ENCODE measurements at regions not wholly inside any gene's neighbourhood (a gene's known extent, or its start where the extent isn't known, plus 50 kb on each side); places are given as distances from the start of the nearest gene placed in this dataset.

- Histone ChIP-seq H3K27ac (ENCODE audit: low read depth, low read length) (no peak overlapping the region), H2AFZ (ENCODE audit: low read length) (no peak overlapping the region), H3K23me2 (ENCODE audit: low read depth, low read length) (no peaks in the 10 kb centered on the region), H2BK15ac (ENCODE audit: low read length) (no peak overlapping the region), H3K56ac (replicated peaks; ENCODE audit: insufficient read length, low read depth, low read length) (no peak overlapping the region), H3K9ac (replicated peaks in 1 of 4; ENCODE audit: extremely low read depth in 1 of 4, low read depth in 3 of 4, low read length in 3 of 4) (no peak overlapping the region), H2BK12ac (ENCODE audit: low read depth, low read length) (no peak overlapping the region), H2AK5ac (ENCODE audit: low read depth, low read length) (no peak overlapping the region), H3K18ac (ENCODE audit: extremely low read depth, low read length) (no peak overlapping the region), H3K9me3 (ENCODE audit: insufficient read depth in 2 of 2, low read depth in 1 of 2, low read length in 1 of 2) (no peaks in the 10 kb centered on the region), H4K5ac (ENCODE audit: insufficient read length, low read depth, low read length) (no peak overlapping the region), H3K4me3 (ENCODE audit: extremely low read depth in 1 of 4, insufficient read depth in 2 of 4, low read depth in 3 of 4, low read length in 4 of 4) (no peak overlapping the region), H3K4ac (replicated peaks; ENCODE audit: insufficient read length, low read depth, low read length) (no peak overlapping the region), H3K79me1 (ENCODE audit: low read depth, low read length) (no peaks in the 10 kb centered on the region), H3K4me2 (ENCODE audit: insufficient read depth in 1 of 2, low read depth in 2 of 2, low read length in 2 of 2) (no peak overlapping the region), H2BK120ac (replicated peaks; ENCODE audit: low read depth, low read length) (no peak overlapping the region), H4K91ac (replicated peaks; ENCODE audit: insufficient read length, low read length) (no peak overlapping the region), H3K36me3 (ENCODE audit: control insufficient read depth in 2 of 4, insufficient read depth in 4 of 4, low read length in 3 of 4) (no peaks in the 10 kb centered on the region), H4K20me1 (replicated peaks in 1 of 2; ENCODE audit: control insufficient read depth in 1 of 2, insufficient read depth in 2 of 2, low read length in 2 of 2) (no peaks in the 10 kb centered on the region), H3K27me3 (replicated peaks in 1 of 4; ENCODE audit: control insufficient read depth in 3 of 4, extremely low read depth in 1 of 4, insufficient read depth in 3 of 4, low read length in 3 of 4) (no peaks in the 10 kb centered on the region), H3K79me2 (ENCODE audit: control insufficient read depth in 1 of 2, insufficient read depth in 2 of 2, low read length in 2 of 2) (no peaks in the 10 kb centered on the region), H3K23ac (ENCODE audit: insufficient read length) (no peak overlapping the region), H2BK5ac (ENCODE audit: low read depth, low read length) (no peak overlapping the region), H4K8ac (ENCODE audit: extremely low read depth, insufficient read depth, low read length) (no peak overlapping the region), H3K14ac (ENCODE audit: insufficient read length) (no peak overlapping the region), H2BK20ac (ENCODE audit: low read length) (no peak overlapping the region), H3K4me1 (replicated peaks in 1 of 4; ENCODE audit: control insufficient read depth in 3 of 4, insufficient read depth in 4 of 4, low read length in 3 of 4) (peaks cover 0 to 5% (median 2%) of the 10 kb centered on the region in 4 experiments; a peak in 2 of 7 replicates)
- no peak for DNase-seq (ENCODE audit: low read depth in 1 of 2, low spot score in 2 of 2)
- no peak for TF ChIP-seq BCL11A (IDR thresholded peaks at IDR 0.05; ENCODE audit: low read depth in 2 of 2, low read length in 2 of 2)
- no peak for TF ChIP-seq CBX8 (IDR thresholded peaks at IDR 0.05; ENCODE audit: borderline replicate concordance, low read depth, low read length)
- no peak for TF ChIP-seq KDM1A (IDR thresholded peaks at IDR 0.05; ENCODE audit: borderline replicate concordance, low read length)
- POLR2A ChIA-PET (ENCODE audit: partially characterized antibody), result no interaction called here
- FAIRE-seq, result no peak
- CTCF ChIA-PET (ENCODE audit: partially characterized antibody), result interaction anchor here (1.3 kb wide), 1 partner anchor 12 kb away, joined by 3 read pairs; no protein-coding TSS in a partner anchor
Measured at GRCh38 chr12:74482115-74482514, 55.5 kb upstream of the ATXN7L3B start.

All from H1 (cell line).